ENCODE measurements at regions not wholly inside any gene's neighbourhood (a gene's known extent, or its start where the extent isn't known, plus 50 kb on each side); places are given as distances from the start of the nearest gene placed in this dataset.

- H3K4me3 ChIP-seq: no peak overlapping the region
- no peaks in the 10 kb centered on the region for H3K27me3 ChIP-seq
- DNase-seq: no peak
- no peak overlapping the region for H3K27ac ChIP-seq
- 64 to 73% (median 65%) methylated on average over 2 of the region's 2 CpGs for WGBS, 4 donors
- TF ChIP-seq, protein P1, sequence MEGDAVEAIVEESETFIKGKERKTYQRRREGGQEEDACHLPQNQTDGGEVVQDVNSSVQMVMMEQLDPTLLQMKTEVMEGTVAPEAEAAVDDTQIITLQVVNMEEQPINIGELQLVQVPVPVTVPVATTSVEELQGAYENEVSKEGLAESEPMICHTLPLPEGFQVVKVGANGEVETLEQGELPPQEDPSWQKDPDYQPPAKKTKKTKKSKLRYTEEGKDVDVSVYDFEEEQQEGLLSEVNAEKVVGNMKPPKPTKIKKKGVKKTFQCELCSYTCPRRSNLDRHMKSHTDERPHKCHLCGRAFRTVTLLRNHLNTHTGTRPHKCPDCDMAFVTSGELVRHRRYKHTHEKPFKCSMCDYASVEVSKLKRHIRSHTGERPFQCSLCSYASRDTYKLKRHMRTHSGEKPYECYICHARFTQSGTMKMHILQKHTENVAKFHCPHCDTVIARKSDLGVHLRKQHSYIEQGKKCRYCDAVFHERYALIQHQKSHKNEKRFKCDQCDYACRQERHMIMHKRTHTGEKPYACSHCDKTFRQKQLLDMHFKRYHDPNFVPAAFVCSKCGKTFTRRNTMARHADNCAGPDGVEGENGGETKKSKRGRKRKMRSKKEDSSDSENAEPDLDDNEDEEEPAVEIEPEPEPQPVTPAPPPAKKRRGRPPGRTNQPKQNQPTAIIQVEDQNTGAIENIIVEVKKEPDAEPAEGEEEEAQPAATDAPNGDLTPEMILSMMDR (IDR thresholded peaks at IDR 0.05): no peak
- no peak for TF ChIP-seq POLR2A (IDR thresholded peaks at IDR 0.05)
- no peaks in the 10 kb centered on the region for H3K9me3 ChIP-seq (replicated peaks in 1 of 3)
- intact Hi-C loops (cut with DNase I): no loop called here
- no peaks in the 10 kb centered on the region for H3K36me3 ChIP-seq (replicated peaks in 1 of 2)
- H3K4me1 ChIP-seq (replicated peaks in 1 of 2): no peaks in the 10 kb centered on the region
These were observed 217.0 kb downstream of the FIGN start for GRCh38 chr2:163518762-163519161.

GRCh38 chr2:163515836-163516235 is 220.0 kb downstream of the FIGN start:
- no peaks in the 10 kb centered on the region for H3K36me3 ChIP-seq (replicated peaks in 1 of 2)
- no peak for DNase-seq
- TF ChIP-seq POLR2A (IDR thresholded peaks at IDR 0.05): no peak
- TF ChIP-seq, protein P1 (IDR thresholded peaks at IDR 0.05): no peak
- H3K27ac ChIP-seq: no peak overlapping the region
- no peaks in the 10 kb centered on the region for H3K27me3 ChIP-seq
- H3K4me3 ChIP-seq: no peak overlapping the region
- intact Hi-C loops (cut with DNase I): no loop called here
- H3K9me3 ChIP-seq (replicated peaks in 1 of 3): peaks cover 0 to under 1% (median 0%) of the 10 kb centered on the region in 3 donors
- H3K4me1 ChIP-seq (replicated peaks in 1 of 2): no peaks in the 10 kb centered on the region

DNA sequence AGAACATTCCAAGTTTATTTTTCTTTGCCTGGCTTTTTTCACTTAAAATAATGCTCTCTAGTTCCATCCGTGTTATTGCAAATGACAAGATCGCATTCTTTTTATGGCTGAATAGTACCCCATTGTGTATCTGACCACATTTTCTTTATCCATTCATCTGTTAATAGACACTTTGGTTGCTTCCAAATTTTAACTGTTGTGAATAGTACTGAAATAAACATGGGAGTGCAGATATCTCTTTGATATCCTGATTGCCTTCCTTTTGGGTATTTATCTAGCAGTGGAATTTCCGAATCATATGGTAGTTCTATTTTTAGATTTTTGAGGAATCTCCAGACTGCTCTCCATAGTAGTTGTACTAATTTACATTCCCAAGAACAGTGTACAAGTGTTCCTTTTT is 230.5 kb downstream of the FIGN start:
- DNase-seq: no peak
- Histone ChIP-seq H3K9me3 (replicated peaks in 1 of 3) (no peaks in the 10 kb centered on the region), H3K4me1 (replicated peaks in 1 of 2) (no peaks in the 10 kb centered on the region), H3K27ac (no peak overlapping the region), H3K27me3 (no peaks in the 10 kb centered on the region), H3K4me3 (no peak overlapping the region), H3K36me3 (replicated peaks in 1 of 2) (no peaks in the 10 kb centered on the region)
- intact Hi-C loops (cut with DNase I): no loop called here
- 65 to 72% (median 70%) methylated on average over 3 of the region's 3 CpGs for WGBS, 4 donors
- TF ChIP-seq POLR2A (IDR thresholded peaks at IDR 0.05): no peak
- TF ChIP-seq, protein P1 (IDR thresholded peaks at IDR 0.05): no peak

GRCh38 chr2:163493359-163494298 is 242.2 kb downstream of the FIGN start:
- no peaks in the 10 kb centered on the region for H3K36me3 ChIP-seq (replicated peaks in 1 of 2)
- no peak for DNase-seq
- intact Hi-C loops (cut with DNase I): no loop called here
- H3K27ac ChIP-seq: no peak overlapping the region
- H3K4me1 ChIP-seq (replicated peaks in 1 of 2): no peaks in the 10 kb centered on the region
- H3K4me3 ChIP-seq: no peak overlapping the region
- no peaks in the 10 kb centered on the region for H3K9me3 ChIP-seq (replicated peaks in 1 of 3)
- 64 to 71% (median 67%) methylated on average over 13 of the region's 13 CpGs for WGBS, 4 donors
- H3K27me3 ChIP-seq: no peaks in the 10 kb centered on the region
- TF ChIP-seq, protein P1 (IDR thresholded peaks at IDR 0.05): no peak
- TF ChIP-seq POLR2A (IDR thresholded peaks at IDR 0.05): no peak
